GM12878 (cell line): ENCODE measurements at regions not wholly inside any gene's neighbourhood (a gene's known extent, or its start where the extent isn't known, plus 50 kb on each side); places are given as distances from the start of the nearest gene placed in this dataset.

Source experiments
- ATAC-seq: fragments of 200-7000 bp; cut with Tn5 transposase; 3 replicates; pipeline ENCODE4 v1.9.1; 2020; ENCODE audit warnings: mild to moderate bottlenecking, moderate library complexity
- BruUV-seq: library from RNA; stranded (reverse); fragments of 400-500 nt; replicated peaks from 2 replicates; lab custom pipeline; 2021; lab: Mats Ljungman, UMichigan
- CTCF ChIA-PET: fragments of 300-600 bp; sonication (Branson Sonifier 250); formaldehyde crosslinking; extraction: SDS; loops from one replicate; lab custom pipeline; 2021; ENCODE audit warnings: inconsistent platforms; lab: Yijun Ruan, JAX
- POLR2A ChIA-PET: fragments of 350-600 bp; formaldehyde crosslinking; extraction: SDS; loops from one replicate; lab custom pipeline; 2021; ENCODE audit warnings: inconsistent platforms; lab: Charles Lee
- RAD21 ChIA-PET: fragments of 300-600 bp; sonication (Branson Sonifier 250); formaldehyde crosslinking; loops from one replicate; lab custom pipeline; 2023; ENCODE audit warnings: antibody characterized with exemption; ENCODE audit not compliant: unreplicated experiment; lab: Charles Lee
- SMC1A ChIA-PET: fragments of 300-600 bp; sonication (Branson Sonifier 250); formaldehyde crosslinking; loops from one replicate; lab custom pipeline; 2023; ENCODE audit not compliant: unreplicated experiment, uncharacterized antibody; lab: Charles Lee
- DNase-seq: peaks from one replicate; pipeline ENCODE4 v3.0.0-alpha.2; 2011; ENCODE audit warnings: low read depth, low spot score
- FAIRE-seq: peaks from 3 replicates; lab custom pipeline; 2011; peaks lifted over from hg19 to GRCh38; lab: Jason Lieb, UNC
- H2AFZ ChIP-seq: 2 replicates; pipeline ENCODE4 v1.6.0; 2011; ENCODE audit warnings: low read depth, low read length, control low read depth; ENCODE audit not compliant: control insufficient read depth
- H3K27ac ChIP-seq: 2 replicates; pipeline ENCODE4 v1.5.1; 2011; ENCODE audit warnings: control low read depth; ENCODE audit not compliant: control insufficient read depth, insufficient read depth
- H3K27me3 ChIP-seq, 2 experiments: replicated peaks in 1 of 2; 2 replicates each; pipeline versions ENCODE4 v1.6.0 to v1.6.1; 2011; ENCODE audit warnings: low read length in 1 of 2; ENCODE audit not compliant: control insufficient read depth in 2 of 2, insufficient read depth in 2 of 2
- H3K36me3 ChIP-seq, 2 experiments: 2 replicates each; pipeline ENCODE4 v1.5.1; 2011; ENCODE audit warnings: low read length in 1 of 2; ENCODE audit not compliant: control insufficient read depth in 2 of 2, insufficient read depth in 2 of 2
- H3K4me1 ChIP-seq: 2 replicates; pipeline ENCODE4 v1.6.1; 2011; ENCODE audit warnings: mild to moderate bottlenecking, low read length, moderate library complexity, mixed read lengths; ENCODE audit not compliant: control insufficient read depth, insufficient read depth
- H3K4me2 ChIP-seq: 2 replicates; pipeline ENCODE4 v1.6.0; 2011; ENCODE audit warnings: control low read depth; ENCODE audit not compliant: control insufficient read depth, insufficient read depth
- H3K4me3 ChIP-seq: fragments of 200-600 bp; sonication (generic); 2 replicates; pipeline ENCODE4 v1.5.1; 2016
- H3K79me2 ChIP-seq: 2 replicates; pipeline ENCODE4 v1.6.0; 2011; ENCODE audit warnings: low read length; ENCODE audit not compliant: control insufficient read depth, insufficient read depth
- H3K9ac ChIP-seq: 2 replicates; pipeline ENCODE4 v1.8.0; 2011; ENCODE audit warnings: low read length, control low read depth, mixed read lengths; ENCODE audit not compliant: control insufficient read depth, insufficient read depth
- H3K9me3 ChIP-seq: replicated peaks from 3 replicates; pipeline ENCODE4 v1.5.1; 2011; ENCODE audit warnings: mild to moderate bottlenecking, low read length; ENCODE audit not compliant: control insufficient read depth, insufficient read depth
- H4K20me1 ChIP-seq: 2 replicates; pipeline ENCODE4 v1.6.0; 2011; ENCODE audit not compliant: control insufficient read depth, insufficient read depth
- BMI1 ChIP-seq: fragments of 450-650 bp; IDR thresholded peaks from 2 replicates; pipeline ENCODE4 v1.6.1; 2016; ENCODE audit warnings: mild to moderate bottlenecking, moderate library complexity, borderline replicate concordance
- CEBPZ ChIP-seq: fragments of 150-350 bp; IDR thresholded peaks from 2 replicates; pipeline ENCODE4 v1.6.1; 2016; ENCODE audit warnings: low read depth, low read length
- CHD1 ChIP-seq: IDR thresholded peaks from 2 replicates; pipeline ENCODE4 v1.6.1; 2012; ENCODE audit warnings: low read depth, low read length, improper control_type of control experiment
- E4F1 ChIP-seq: fragments of 450-650 bp; IDR thresholded peaks from 2 replicates; pipeline ENCODE4 v1.6.1; 2018; ENCODE audit warnings: borderline replicate concordance, mild to moderate bottlenecking; ENCODE audit not compliant: partially characterized antibody
- FOS ChIP-seq: IDR thresholded peaks from 3 replicates; pipeline ENCODE4 v1.6.1; 2011; ENCODE audit warnings: borderline replicate concordance; ENCODE audit not compliant: insufficient read length; ENCODE audit errors: extremely low read depth
- GATAD2B ChIP-seq: fragments of 450-650 bp; conservative IDR thresholded peaks from 2 replicates; pipeline ENCODE4 v1.6.1; 2017; ENCODE audit warnings: low read depth, mild to moderate bottlenecking, moderate library complexity
- MTA2 ChIP-seq: fragments of 450-650 bp; IDR thresholded peaks from 2 replicates; pipeline ENCODE4 v1.6.1; 2016; ENCODE audit warnings: low read depth, mild to moderate bottlenecking, moderate library complexity
- MYC ChIP-seq: IDR thresholded peaks from 2 replicates; pipeline ENCODE4 v1.6.1; 2011; ENCODE audit warnings: mild to moderate bottlenecking, low read length, moderate library complexity, inconsistent platforms; ENCODE audit not compliant: insufficient read depth, insufficient replicate concordance, insufficient read length, severe bottlenecking
- SKIL ChIP-seq: fragments of 450-650 bp; IDR thresholded peaks from 2 replicates; pipeline ENCODE4 v1.6.1; 2017; ENCODE audit warnings: mild to moderate bottlenecking, low read depth, inconsistent platforms; ENCODE audit not compliant: poor library complexity, severe bottlenecking
- STAT3 ChIP-seq: IDR thresholded peaks from 2 replicates; pipeline ENCODE4 v1.6.1; 2011; ENCODE audit warnings: low read depth, low read length, improper control_type of control experiment
- TBL1XR1 ChIP-seq: IDR thresholded peaks from 2 replicates; pipeline ENCODE4 v1.6.1; 2012; ENCODE audit warnings: low read depth, low read length, improper control_type of control experiment
- ZBTB4 ChIP-seq: fragments of 450-650 bp; formaldehyde crosslinking; IDR thresholded peaks from 2 replicates; pipeline ENCODE4 v1.4.0; 2022; ENCODE audit warnings: mild to moderate bottlenecking, moderate library complexity
- WGBS: methylation state at CpG from one replicate; pipeline ENCODE4 v1.1.6; 2016; ENCODE audit warnings: low lambda C conversion rate; ENCODE audit not compliant: insufficient replicate concordance, insufficient coverage; ENCODE audit errors: missing lambda C conversion rate; 5-methylcytosine and 5-hydroxymethylcytosine counted together
- in situ Hi-C: fragments of 300-500 bp; cut with MboI; formaldehyde crosslinking; loops from 9 replicates; pipeline ENCODE4 v1.14.3; 2018; ENCODE audit warnings: mixed read lengths
- intact Hi-C: fragments of 100-400 bp; cut with micrococcal nuclease; formaldehyde crosslinking; loops from one replicate; pipeline ENCODE4 v1.14.2; 2022; ENCODE audit not compliant: unreplicated experiment

- Histone ChIP-seq H4K20me1 (no peaks in the 10 kb centered on the region), H3K27ac (no peak overlapping the region), H3K4me2 (no peak overlapping the region), H3K4me3 (no peak overlapping the region), H3K79me2 (no peaks in the 10 kb centered on the region), H3K9ac (no peak overlapping the region), H3K9me3 (no peaks in the 10 kb centered on the region), H3K4me1 (no peaks in the 10 kb centered on the region), H3K27me3 (no peaks in the 10 kb centered on the region; a peak in 1 of 4 replicates), H3K36me3 (no peaks in the 10 kb centered on the region), H2AFZ (no peak overlapping the region)
- in situ Hi-C loops: no loop called here
- CTCF ChIA-PET: no interaction called here
- WGBS: 6% methylated on average over 2 of the region's 2 CpGs
- SMC1A ChIA-PET: no interaction called here
- POLR2A ChIA-PET: no interaction called here
- no TSS peak for BruUV-seq
- RAD21 ChIA-PET: no interaction called here
- FAIRE-seq (no peak), DNase-seq (no peak), ATAC-seq (no peak)
- intact Hi-C loops: no loop called here
- TF ChIP-seq E4F1 (no peak), FOS (no peak), BMI1 (no peak), MTA2 (no peak), MYC (no peak), CEBPZ (no peak), STAT3 (no peak), GATAD2B (no peak), ZBTB4 (CRISPR knock-in tag) (no peak), TBL1XR1 (no peak), CHD1 (no peak), SKIL (no peak)
Measured at GRCh38 chr1:37169241-37169640, 134.9 kb upstream of the GRIK3 start.
